ENCODE measurements at regions not wholly inside any gene's neighbourhood (a gene's known extent, or its start where the extent isn't known, plus 50 kb on each side); places are given as distances from the start of the nearest gene placed in this dataset.

GRCh38 chr3:72682936-72683452 lies 165.3 kb downstream of the SHQ1 start:
- no peak overlapping the region for H3K27ac ChIP-seq (ENCODE audit: low read depth, low read length)
- no peak overlapping the region for H3K9ac ChIP-seq (ENCODE audit: low read length)
- no peaks in the 10 kb centered on the region for H3K27me3 ChIP-seq (ENCODE audit: low read length)
- H3F3A ChIP-seq (ENCODE audit: insufficient read depth) = no peaks in the 10 kb centered on the region
- H3K4me3 ChIP-seq (ENCODE audit: insufficient read depth, low read length, poor library complexity, severe bottlenecking) = no peak overlapping the region
- H4K20me1 ChIP-seq (ENCODE audit: low read depth, low read length) = no peaks in the 10 kb centered on the region
- H3K9me3 ChIP-seq (ENCODE audit: insufficient read depth, low read length) = no peaks in the 10 kb centered on the region
- TF ChIP-seq, protein P1, sequence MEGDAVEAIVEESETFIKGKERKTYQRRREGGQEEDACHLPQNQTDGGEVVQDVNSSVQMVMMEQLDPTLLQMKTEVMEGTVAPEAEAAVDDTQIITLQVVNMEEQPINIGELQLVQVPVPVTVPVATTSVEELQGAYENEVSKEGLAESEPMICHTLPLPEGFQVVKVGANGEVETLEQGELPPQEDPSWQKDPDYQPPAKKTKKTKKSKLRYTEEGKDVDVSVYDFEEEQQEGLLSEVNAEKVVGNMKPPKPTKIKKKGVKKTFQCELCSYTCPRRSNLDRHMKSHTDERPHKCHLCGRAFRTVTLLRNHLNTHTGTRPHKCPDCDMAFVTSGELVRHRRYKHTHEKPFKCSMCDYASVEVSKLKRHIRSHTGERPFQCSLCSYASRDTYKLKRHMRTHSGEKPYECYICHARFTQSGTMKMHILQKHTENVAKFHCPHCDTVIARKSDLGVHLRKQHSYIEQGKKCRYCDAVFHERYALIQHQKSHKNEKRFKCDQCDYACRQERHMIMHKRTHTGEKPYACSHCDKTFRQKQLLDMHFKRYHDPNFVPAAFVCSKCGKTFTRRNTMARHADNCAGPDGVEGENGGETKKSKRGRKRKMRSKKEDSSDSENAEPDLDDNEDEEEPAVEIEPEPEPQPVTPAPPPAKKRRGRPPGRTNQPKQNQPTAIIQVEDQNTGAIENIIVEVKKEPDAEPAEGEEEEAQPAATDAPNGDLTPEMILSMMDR (IDR thresholded peaks at IDR 0.05; ENCODE audit: insufficient read depth, low read length, poor library complexity, severe bottlenecking) = no peak
- TF ChIP-seq EZH2phosphoT487 (conservative IDR thresholded peaks at IDR 0.05; ENCODE audit: low read length) = no peak
- H3K4me2 ChIP-seq (ENCODE audit: low read depth, low read length, poor library complexity, severe bottlenecking) = no peak overlapping the region
- H3K36me3 ChIP-seq (ENCODE audit: low read length) = no peaks in the 10 kb centered on the region
- no peaks in the 10 kb centered on the region for H3K9me2 ChIP-seq (replicated peaks; ENCODE audit: insufficient read depth, low read length)
- no peak overlapping the region for H2AFZ ChIP-seq (ENCODE audit: low read depth, low read length, severe bottlenecking)
- H3K79me2 ChIP-seq (ENCODE audit: insufficient read depth, low read length) = no peaks in the 10 kb centered on the region

DNA sequence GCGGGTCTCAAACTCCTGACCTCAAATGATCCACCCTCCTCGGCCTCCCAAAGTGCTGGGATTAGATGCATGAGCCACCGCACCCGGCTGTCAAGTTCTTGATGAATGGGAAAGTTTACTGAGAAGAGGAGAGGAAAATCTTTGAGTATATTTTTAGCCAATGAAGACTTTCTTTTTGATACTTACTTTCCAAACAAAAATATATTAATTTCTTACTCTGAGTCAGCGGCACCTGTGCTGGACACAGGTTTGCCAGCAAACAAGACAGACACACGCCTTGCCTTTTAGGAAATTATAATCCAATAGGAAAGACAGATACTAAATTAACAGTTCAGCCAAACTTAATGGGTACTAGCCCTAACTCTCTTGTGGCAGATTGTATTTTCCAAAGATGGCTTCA lies 166.6 kb downstream of the SHQ1 start:
- Histone ChIP-seq H3K9me3 (ENCODE audit: insufficient read depth, low read length) (no peaks in the 10 kb centered on the region), H3K9ac (ENCODE audit: low read length) (no peak overlapping the region), H3F3A (ENCODE audit: insufficient read depth) (no peaks in the 10 kb centered on the region), H4K20me1 (ENCODE audit: low read depth, low read length) (no peaks in the 10 kb centered on the region), H3K36me3 (ENCODE audit: low read length) (no peaks in the 10 kb centered on the region), H3K9me2 (replicated peaks; ENCODE audit: insufficient read depth, low read length) (no peaks in the 10 kb centered on the region), H3K4me2 (ENCODE audit: low read depth, low read length, poor library complexity, severe bottlenecking) (no peak overlapping the region), H2AFZ (ENCODE audit: low read depth, low read length, severe bottlenecking) (no peak overlapping the region), H3K79me2 (ENCODE audit: insufficient read depth, low read length) (no peaks in the 10 kb centered on the region), H3K27me3 (ENCODE audit: low read length) (no peaks in the 10 kb centered on the region), H3K4me3 (ENCODE audit: insufficient read depth, low read length, poor library complexity, severe bottlenecking) (no peak overlapping the region), H3K27ac (ENCODE audit: low read depth, low read length) (no peak overlapping the region)
- TF ChIP-seq EZH2phosphoT487 (conservative IDR thresholded peaks at IDR 0.05; ENCODE audit: low read length) = no peak
- TF ChIP-seq, protein P1 (IDR thresholded peaks at IDR 0.05; ENCODE audit: insufficient read depth, low read length, poor library complexity, severe bottlenecking) = no peak

GRCh38 chr3:72680766-72681165 lies 167.5 kb downstream of the SHQ1 start:
- no peaks in the 10 kb centered on the region for H3K36me3 ChIP-seq (ENCODE audit: low read length)
- no peak overlapping the region for H2AFZ ChIP-seq (ENCODE audit: low read depth, low read length, severe bottlenecking)
- no peaks in the 10 kb centered on the region for H4K20me1 ChIP-seq (ENCODE audit: low read depth, low read length)
- H3K27me3 ChIP-seq (ENCODE audit: low read length) = no peaks in the 10 kb centered on the region
- no peaks in the 10 kb centered on the region for H3K9me3 ChIP-seq (ENCODE audit: insufficient read depth, low read length)
- no peak overlapping the region for H3K9ac ChIP-seq (ENCODE audit: low read length)
- no peak overlapping the region for H3K4me3 ChIP-seq (ENCODE audit: insufficient read depth, low read length, poor library complexity, severe bottlenecking)
- H3K4me2 ChIP-seq (ENCODE audit: low read depth, low read length, poor library complexity, severe bottlenecking) = no peak overlapping the region
- no peaks in the 10 kb centered on the region for H3K79me2 ChIP-seq (ENCODE audit: insufficient read depth, low read length)
- H3F3A ChIP-seq (ENCODE audit: insufficient read depth) = no peaks in the 10 kb centered on the region
- H3K9me2 ChIP-seq (replicated peaks; ENCODE audit: insufficient read depth, low read length) = no peaks in the 10 kb centered on the region
- no peak overlapping the region for H3K27ac ChIP-seq (ENCODE audit: low read depth, low read length)
- TF ChIP-seq, protein P1 (IDR thresholded peaks at IDR 0.05; ENCODE audit: insufficient read depth, low read length, poor library complexity, severe bottlenecking) = no peak
- TF ChIP-seq EZH2phosphoT487 (conservative IDR thresholded peaks at IDR 0.05; ENCODE audit: low read length) = no peak

All from SU-DHL-6 (cell line).